HEK293 (cell line): ENCODE measurements at regions not wholly inside any gene's neighbourhood (a gene's known extent, or its start where the extent isn't known, plus 50 kb on each side); places are given as distances from the start of the nearest gene placed in this dataset.

Source experiments
- KLF10 ChIP-seq: fragments of 450-650 bp; IDR thresholded peaks from 2 replicates; pipeline ENCODE4 v1.5.1; 2018; ENCODE audit warnings: missing biosample characterization, mild to moderate bottlenecking, missing genetic modification characterization
- TCF7L2 ChIP-seq: IDR thresholded peaks from 2 replicates; pipeline ENCODE4 v1.6.1; 2011; ENCODE audit warnings: low read depth, mild to moderate bottlenecking, inconsistent platforms, low read length, moderate library complexity, borderline replicate concordance
- YY1 ChIP-seq: fragments of 450-650 bp; formaldehyde crosslinking; IDR thresholded peaks from 2 replicates; pipeline ENCODE4 v1.5.1; 2018; ENCODE audit warnings: missing biosample characterization, missing genetic modification characterization
- ZEB2 ChIP-seq: fragments of 450-650 bp; formaldehyde crosslinking; IDR thresholded peaks from 2 replicates; pipeline ENCODE4 v1.5.1; 2016; ENCODE audit warnings: missing biosample characterization, missing genetic modification characterization
- ZNF521 ChIP-seq: fragments of 450-650 bp; formaldehyde crosslinking; IDR thresholded peaks from 2 replicates; pipeline ENCODE4 v1.5.1; 2017; ENCODE audit warnings: missing biosample characterization, mild to moderate bottlenecking, missing genetic modification characterization
- ZNF596 ChIP-seq: fragments of 450-650 bp; IDR thresholded peaks from 2 replicates; pipeline ENCODE4 v1.5.0; 2018; ENCODE audit warnings: missing biosample characterization, mild to moderate bottlenecking, missing genetic modification characterization, moderate library complexity
- TF ChIP-seq, protein P1 (sequence below): fragments of 450-650 bp; formaldehyde crosslinking; IDR thresholded peaks from 2 replicates; pipeline ENCODE4 v1.5.1; 2016; ENCODE audit warnings: missing biosample characterization, missing genetic modification characterization
- TF ChIP-seq, protein P2 (sequence below): sonication (generic); formaldehyde crosslinking; IDR thresholded peaks from 2 replicates; pipeline ENCODE4 v1.8.1; 2022; ENCODE audit warnings: mild to moderate bottlenecking, moderate library complexity, missing genetic modification reagents

GRCh38 chr18:42412281-42412680 is 457.2 kb downstream of the PIK3C3 start:
- TF ChIP-seq ZNF521 (tag by site-specific recombination) (no peak), YY1 (tag by site-specific recombination) (no peak), ZNF596 (tag by site-specific recombination) (no peak), KLF10 (tag by site-specific recombination) (no peak), TCF7L2 (no peak), ZEB2 (tag by site-specific recombination) (no peak)
- TF ChIP-seq, protein P1, sequence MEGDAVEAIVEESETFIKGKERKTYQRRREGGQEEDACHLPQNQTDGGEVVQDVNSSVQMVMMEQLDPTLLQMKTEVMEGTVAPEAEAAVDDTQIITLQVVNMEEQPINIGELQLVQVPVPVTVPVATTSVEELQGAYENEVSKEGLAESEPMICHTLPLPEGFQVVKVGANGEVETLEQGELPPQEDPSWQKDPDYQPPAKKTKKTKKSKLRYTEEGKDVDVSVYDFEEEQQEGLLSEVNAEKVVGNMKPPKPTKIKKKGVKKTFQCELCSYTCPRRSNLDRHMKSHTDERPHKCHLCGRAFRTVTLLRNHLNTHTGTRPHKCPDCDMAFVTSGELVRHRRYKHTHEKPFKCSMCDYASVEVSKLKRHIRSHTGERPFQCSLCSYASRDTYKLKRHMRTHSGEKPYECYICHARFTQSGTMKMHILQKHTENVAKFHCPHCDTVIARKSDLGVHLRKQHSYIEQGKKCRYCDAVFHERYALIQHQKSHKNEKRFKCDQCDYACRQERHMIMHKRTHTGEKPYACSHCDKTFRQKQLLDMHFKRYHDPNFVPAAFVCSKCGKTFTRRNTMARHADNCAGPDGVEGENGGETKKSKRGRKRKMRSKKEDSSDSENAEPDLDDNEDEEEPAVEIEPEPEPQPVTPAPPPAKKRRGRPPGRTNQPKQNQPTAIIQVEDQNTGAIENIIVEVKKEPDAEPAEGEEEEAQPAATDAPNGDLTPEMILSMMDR (tag by site-specific recombination), result no peak
- TF ChIP-seq, protein P2, sequence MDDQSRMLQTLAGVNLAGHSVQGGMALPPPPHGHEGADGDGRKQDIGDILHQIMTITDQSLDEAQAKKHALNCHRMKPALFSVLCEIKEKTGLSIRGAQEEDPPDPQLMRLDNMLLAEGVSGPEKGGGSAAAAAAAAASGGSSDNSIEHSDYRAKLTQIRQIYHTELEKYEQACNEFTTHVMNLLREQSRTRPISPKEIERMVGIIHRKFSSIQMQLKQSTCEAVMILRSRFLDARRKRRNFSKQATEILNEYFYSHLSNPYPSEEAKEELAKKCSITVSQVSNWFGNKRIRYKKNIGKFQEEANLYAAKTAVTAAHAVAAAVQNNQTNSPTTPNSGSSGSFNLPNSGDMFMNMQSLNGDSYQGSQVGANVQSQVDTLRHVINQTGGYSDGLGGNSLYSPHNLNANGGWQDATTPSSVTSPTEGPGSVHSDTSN (CRISPR knock-in tag), result no peak
